SK-N-SH treated with all-trans-retinoic acid at 6 μM for 48 hours (cell line): ENCODE measurements at regions not wholly inside any gene's neighbourhood (a gene's known extent, or its start where the extent isn't known, plus 50 kb on each side); places are given as distances from the start of the nearest gene placed in this dataset.

Experiments
- ATAC-seq: fragments of 200-7000 bp; cut with Tn5 transposase; 3 replicates; pipeline ENCODE4 v1.9.1; 2020; ENCODE audit warnings: mild to moderate bottlenecking, moderate library complexity
- ARNTL ChIP-seq: fragments of 450-650 bp; formaldehyde crosslinking; IDR thresholded peaks from 2 replicates; pipeline ENCODE4 v1.5.0; 2020; ENCODE audit warnings: low read depth, mild to moderate bottlenecking, moderate library complexity, borderline replicate concordance
- BACH2 ChIP-seq: fragments of 250-450 bp; sonication (Bioruptor Pico); IDR thresholded peaks from 2 replicates; pipeline ENCODE4 v1.9.0; 2021; ENCODE audit warnings: mild to moderate bottlenecking, borderline replicate concordance
- CSDC2 ChIP-seq: fragments of 250-450 bp; sonication (Bioruptor Pico); IDR thresholded peaks from 2 replicates; pipeline ENCODE4 v1.5.0; 2020; ENCODE audit warnings: mild to moderate bottlenecking, moderate library complexity
- ESRRG ChIP-seq: fragments of 250-450 bp; sonication (Bioruptor Pico); IDR thresholded peaks from 2 replicates; pipeline ENCODE4 v1.6.1; 2021; ENCODE audit warnings: mild to moderate bottlenecking
- GLIS3 ChIP-seq: fragments of 250-450 bp; sonication (Bioruptor Pico); IDR thresholded peaks from 2 replicates; pipeline ENCODE4 v1.5.0; 2020; ENCODE audit warnings: mild to moderate bottlenecking, moderate library complexity
- ISL1 ChIP-seq: fragments of 250-450 bp; sonication (Bioruptor Pico); IDR thresholded peaks from 2 replicates; pipeline ENCODE4 v2.1.2; 2022; ENCODE audit warnings: mild to moderate bottlenecking, moderate library complexity
- OSR1 ChIP-seq: fragments of 250-450 bp; sonication (Bioruptor Pico); IDR thresholded peaks from 2 replicates; pipeline ENCODE4 v1.8.0; 2022; ENCODE audit warnings: moderate library complexity, mild to moderate bottlenecking, inconsistent platforms
- PPARA ChIP-seq: fragments of 250-450 bp; sonication (Bioruptor Pico); IDR thresholded peaks from 2 replicates; pipeline ENCODE4 v1.5.0; 2020; ENCODE audit warnings: mild to moderate bottlenecking, borderline replicate concordance
- RARB ChIP-seq: fragments of 250-450 bp; sonication (Bioruptor Pico); IDR thresholded peaks from 2 replicates; pipeline ENCODE4 v1.8.0; 2021; ENCODE audit warnings: mild to moderate bottlenecking, moderate library complexity
- SNAI2 ChIP-seq: fragments of 250-450 bp; sonication (Bioruptor Pico); IDR thresholded peaks from 2 replicates; pipeline ENCODE4 v1.5.0; 2020; ENCODE audit warnings: mild to moderate bottlenecking, moderate library complexity
- TCF4 ChIP-seq: fragments of 250-450 bp; sonication (Bioruptor Pico); IDR thresholded peaks from 2 replicates; pipeline ENCODE4 v1.8.0; 2021; ENCODE audit warnings: mild to moderate bottlenecking, moderate library complexity, borderline replicate concordance
- TOX ChIP-seq: fragments of 250-450 bp; sonication (Bioruptor Pico); IDR thresholded peaks from 2 replicates; pipeline ENCODE4 v1.8.0; 2021; ENCODE audit warnings: mild to moderate bottlenecking, moderate library complexity, borderline replicate concordance
- ZC3H10 ChIP-seq: fragments of 250-450 bp; sonication (Bioruptor Pico); IDR thresholded peaks from 2 replicates; pipeline ENCODE4 v1.5.1; 2021; ENCODE audit warnings: mild to moderate bottlenecking, moderate library complexity
- ZFP30 ChIP-seq: fragments of 450-650 bp; formaldehyde crosslinking; IDR thresholded peaks from 2 replicates; pipeline ENCODE4 v1.5.0; 2022; ENCODE audit warnings: mild to moderate bottlenecking, moderate library complexity
- ZNF565 ChIP-seq: fragments of 450-650 bp; formaldehyde crosslinking; conservative IDR thresholded peaks from 2 replicates; pipeline ENCODE4 v1.5.0; 2020; ENCODE audit warnings: low read depth, mild to moderate bottlenecking, moderate library complexity
- ZNF70 ChIP-seq: fragments of 450-650 bp; formaldehyde crosslinking; IDR thresholded peaks from 2 replicates; pipeline ENCODE4 v1.5.0; 2020; ENCODE audit warnings: mild to moderate bottlenecking, moderate library complexity
- ZNF8 ChIP-seq: fragments of 450-650 bp; formaldehyde crosslinking; IDR thresholded peaks from 2 replicates; pipeline ENCODE4 v1.5.0; 2020; ENCODE audit warnings: mild to moderate bottlenecking, moderate library complexity
- TF ChIP-seq, protein P1 (sequence below): fragments of 250-450 bp; sonication (Bioruptor Pico); IDR thresholded peaks from 2 replicates; pipeline ENCODE4 v1.5.0; 2020; ENCODE audit warnings: mild to moderate bottlenecking, moderate library complexity
- TF ChIP-seq, protein P2 (sequence below): fragments of 250-450 bp; sonication (Bioruptor Pico); IDR thresholded peaks from 2 replicates; pipeline ENCODE4 v1.5.1; 2020; ENCODE audit warnings: low read depth, mild to moderate bottlenecking, moderate library complexity
- TF ChIP-seq, protein P3 (sequence below): fragments of 250-450 bp; sonication (Bioruptor Pico); IDR thresholded peaks from 2 replicates; pipeline ENCODE4 v1.8.0; 2021; ENCODE audit warnings: low read depth, mild to moderate bottlenecking, moderate library complexity, borderline replicate concordance
- TF ChIP-seq, protein P4 (sequence below): fragments of 250-450 bp; sonication (Bioruptor Pico); IDR thresholded peaks from 2 replicates; pipeline ENCODE4 v1.8.0; 2020; ENCODE audit warnings: mild to moderate bottlenecking, moderate library complexity, borderline replicate concordance
- TF ChIP-seq, protein P5 (sequence below): fragments of 250-450 bp; sonication (Bioruptor Pico); IDR thresholded peaks from 2 replicates; pipeline ENCODE4 v1.5.1; 2021; ENCODE audit warnings: mild to moderate bottlenecking, moderate library complexity

DNA sequence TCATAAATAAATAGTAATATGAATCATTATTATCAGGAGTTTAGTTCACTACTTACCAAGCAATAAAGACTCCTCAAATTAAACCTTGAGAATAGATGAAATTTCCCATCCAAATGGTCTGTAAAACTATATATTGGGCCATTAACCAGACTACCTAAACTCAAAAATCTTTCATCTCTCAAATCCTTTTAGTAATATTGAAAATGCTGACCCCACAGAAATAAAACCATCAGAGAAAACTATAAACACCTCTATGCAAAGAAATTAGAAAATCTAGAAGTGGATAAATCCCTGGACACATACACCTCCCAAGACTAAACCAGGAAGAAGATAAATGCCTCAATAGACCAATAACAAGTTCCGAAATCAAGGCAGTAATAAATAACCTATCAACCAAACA lies 723.2 kb downstream of the TLE4 start:
- no peak for ATAC-seq
- TF ChIP-seq RARB (CRISPR knock-in tag) (no peak), ARNTL (CRISPR knock-in tag) (no peak), ZFP30 (no peak), GLIS3 (CRISPR knock-in tag) (no peak), ZC3H10 (CRISPR knock-in tag) (no peak), ZNF565 (CRISPR knock-in tag) (no peak), ISL1 (CRISPR knock-in tag) (no peak), ZNF70 (no peak), BACH2 (no peak), ESRRG (CRISPR knock-in tag) (no peak), TOX (CRISPR knock-in tag) (no peak), OSR1 (CRISPR knock-in tag) (no peak), SNAI2 (CRISPR knock-in tag) (no peak), CSDC2 (CRISPR knock-in tag) (no peak), ZNF8 (CRISPR knock-in tag) (no peak)
- TF ChIP-seq, protein P1, sequence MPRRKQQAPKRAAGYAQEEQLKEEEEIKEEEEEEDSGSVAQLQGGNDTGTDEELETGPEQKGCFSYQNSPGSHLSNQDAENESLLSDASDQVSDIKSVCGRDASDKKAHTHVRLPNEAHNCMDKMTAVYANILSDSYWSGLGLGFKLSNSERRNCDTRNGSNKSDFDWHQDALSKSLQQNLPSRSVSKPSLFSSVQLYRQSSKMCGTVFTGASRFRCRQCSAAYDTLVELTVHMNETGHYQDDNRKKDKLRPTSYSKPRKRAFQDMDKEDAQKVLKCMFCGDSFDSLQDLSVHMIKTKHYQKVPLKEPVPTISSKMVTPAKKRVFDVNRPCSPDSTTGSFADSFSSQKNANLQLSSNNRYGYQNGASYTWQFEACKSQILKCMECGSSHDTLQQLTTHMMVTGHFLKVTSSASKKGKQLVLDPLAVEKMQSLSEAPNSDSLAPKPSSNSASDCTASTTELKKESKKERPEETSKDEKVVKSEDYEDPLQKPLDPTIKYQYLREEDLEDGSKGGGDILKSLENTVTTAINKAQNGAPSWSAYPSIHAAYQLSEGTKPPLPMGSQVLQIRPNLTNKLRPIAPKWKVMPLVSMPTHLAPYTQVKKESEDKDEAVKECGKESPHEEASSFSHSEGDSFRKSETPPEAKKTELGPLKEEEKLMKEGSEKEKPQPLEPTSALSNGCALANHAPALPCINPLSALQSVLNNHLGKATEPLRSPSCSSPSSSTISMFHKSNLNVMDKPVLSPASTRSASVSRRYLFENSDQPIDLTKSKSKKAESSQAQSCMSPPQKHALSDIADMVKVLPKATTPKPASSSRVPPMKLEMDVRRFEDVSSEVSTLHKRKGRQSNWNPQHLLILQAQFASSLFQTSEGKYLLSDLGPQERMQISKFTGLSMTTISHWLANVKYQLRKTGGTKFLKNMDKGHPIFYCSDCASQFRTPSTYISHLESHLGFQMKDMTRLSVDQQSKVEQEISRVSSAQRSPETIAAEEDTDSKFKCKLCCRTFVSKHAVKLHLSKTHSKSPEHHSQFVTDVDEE: no peak
- TF ChIP-seq, protein P2, sequence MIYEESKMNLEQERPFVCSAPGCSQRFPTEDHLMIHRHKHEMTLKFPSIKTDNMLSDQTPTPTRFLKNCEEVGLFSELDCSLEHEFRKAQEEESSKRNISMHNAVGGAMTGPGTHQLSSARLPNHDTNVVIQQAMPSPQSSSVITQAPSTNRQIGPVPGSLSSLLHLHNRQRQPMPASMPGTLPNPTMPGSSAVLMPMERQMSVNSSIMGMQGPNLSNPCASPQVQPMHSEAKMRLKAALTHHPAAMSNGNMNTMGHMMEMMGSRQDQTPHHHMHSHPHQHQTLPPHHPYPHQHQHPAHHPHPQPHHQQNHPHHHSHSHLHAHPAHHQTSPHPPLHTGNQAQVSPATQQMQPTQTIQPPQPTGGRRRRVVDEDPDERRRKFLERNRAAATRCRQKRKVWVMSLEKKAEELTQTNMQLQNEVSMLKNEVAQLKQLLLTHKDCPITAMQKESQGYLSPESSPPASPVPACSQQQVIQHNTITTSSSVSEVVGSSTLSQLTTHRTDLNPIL (CRISPR knock-in tag): no peak
- TF ChIP-seq, protein P3, sequence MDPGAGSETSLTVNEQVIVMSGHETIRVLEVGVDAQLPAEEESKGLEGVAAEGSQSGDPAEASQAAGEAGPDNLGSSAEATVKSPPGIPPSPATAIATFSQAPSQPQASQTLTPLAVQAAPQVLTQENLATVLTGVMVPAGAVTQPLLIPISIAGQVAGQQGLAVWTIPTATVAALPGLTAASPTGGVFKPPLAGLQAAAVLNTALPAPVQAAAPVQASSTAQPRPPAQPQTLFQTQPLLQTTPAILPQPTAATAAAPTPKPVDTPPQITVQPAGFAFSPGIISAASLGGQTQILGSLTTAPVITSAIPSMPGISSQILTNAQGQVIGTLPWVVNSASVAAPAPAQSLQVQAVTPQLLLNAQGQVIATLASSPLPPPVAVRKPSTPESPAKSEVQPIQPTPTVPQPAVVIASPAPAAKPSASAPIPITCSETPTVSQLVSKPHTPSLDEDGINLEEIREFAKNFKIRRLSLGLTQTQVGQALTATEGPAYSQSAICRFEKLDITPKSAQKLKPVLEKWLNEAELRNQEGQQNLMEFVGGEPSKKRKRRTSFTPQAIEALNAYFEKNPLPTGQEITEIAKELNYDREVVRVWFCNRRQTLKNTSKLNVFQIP (CRISPR knock-in tag): no peak
- TF ChIP-seq, protein P4, sequence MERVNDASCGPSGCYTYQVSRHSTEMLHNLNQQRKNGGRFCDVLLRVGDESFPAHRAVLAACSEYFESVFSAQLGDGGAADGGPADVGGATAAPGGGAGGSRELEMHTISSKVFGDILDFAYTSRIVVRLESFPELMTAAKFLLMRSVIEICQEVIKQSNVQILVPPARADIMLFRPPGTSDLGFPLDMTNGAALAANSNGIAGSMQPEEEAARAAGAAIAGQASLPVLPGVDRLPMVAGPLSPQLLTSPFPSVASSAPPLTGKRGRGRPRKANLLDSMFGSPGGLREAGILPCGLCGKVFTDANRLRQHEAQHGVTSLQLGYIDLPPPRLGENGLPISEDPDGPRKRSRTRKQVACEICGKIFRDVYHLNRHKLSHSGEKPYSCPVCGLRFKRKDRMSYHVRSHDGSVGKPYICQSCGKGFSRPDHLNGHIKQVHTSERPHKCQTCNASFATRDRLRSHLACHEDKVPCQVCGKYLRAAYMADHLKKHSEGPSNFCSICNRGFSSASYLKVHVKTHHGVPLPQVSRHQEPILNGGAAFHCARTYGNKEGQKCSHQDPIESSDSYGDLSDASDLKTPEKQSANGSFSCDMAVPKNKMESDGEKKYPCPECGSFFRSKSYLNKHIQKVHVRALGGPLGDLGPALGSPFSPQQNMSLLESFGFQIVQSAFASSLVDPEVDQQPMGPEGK (CRISPR knock-in tag): no peak
- TF ChIP-seq, protein P5, sequence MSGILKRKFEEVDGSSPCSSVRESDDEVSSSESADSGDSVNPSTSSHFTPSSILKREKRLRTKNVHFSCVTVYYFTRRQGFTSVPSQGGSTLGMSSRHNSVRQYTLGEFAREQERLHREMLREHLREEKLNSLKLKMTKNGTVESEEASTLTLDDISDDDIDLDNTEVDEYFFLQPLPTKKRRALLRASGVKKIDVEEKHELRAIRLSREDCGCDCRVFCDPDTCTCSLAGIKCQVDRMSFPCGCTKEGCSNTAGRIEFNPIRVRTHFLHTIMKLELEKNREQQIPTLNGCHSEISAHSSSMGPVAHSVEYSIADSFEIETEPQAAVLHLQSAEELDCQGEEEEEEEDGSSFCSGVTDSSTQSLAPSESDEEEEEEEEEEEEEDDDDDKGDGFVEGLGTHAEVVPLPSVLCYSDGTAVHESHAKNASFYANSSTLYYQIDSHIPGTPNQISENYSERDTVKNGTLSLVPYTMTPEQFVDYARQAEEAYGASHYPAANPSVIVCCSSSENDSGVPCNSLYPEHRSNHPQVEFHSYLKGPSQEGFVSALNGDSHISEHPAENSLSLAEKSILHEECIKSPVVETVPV (CRISPR knock-in tag): no peak

DNA sequence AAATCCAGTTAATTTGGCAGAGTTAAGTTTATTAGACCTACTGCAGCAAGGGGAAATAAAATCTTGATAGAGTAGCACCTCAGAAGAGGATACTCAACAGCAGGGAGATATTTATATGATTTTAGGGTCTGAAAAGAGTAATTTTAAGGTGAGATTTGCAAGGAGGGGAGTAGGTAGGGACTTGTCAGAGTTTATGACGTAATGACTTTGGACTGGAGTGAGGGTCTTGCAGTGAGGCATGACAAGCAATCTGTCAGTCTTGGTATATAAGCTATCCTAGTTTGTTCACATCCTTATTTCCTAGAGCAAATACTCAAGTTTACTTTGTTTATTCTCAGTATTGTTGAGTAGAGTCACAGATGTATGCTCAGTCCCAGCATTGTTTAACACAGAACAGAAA lies 722.6 kb downstream of the TLE4 start:
- no peak for ATAC-seq

More for the DNA sequence above, 722.6 kb downstream of the TLE4 start:
- TF ChIP-seq SNAI2 (CRISPR knock-in tag) (no peak), RARB (CRISPR knock-in tag) (no peak), ZNF565 (CRISPR knock-in tag) (no peak), OSR1 (CRISPR knock-in tag) (no peak), BACH2 (no peak), ZFP30 (no peak), PPARA (CRISPR knock-in tag) (no peak), GLIS3 (CRISPR knock-in tag) (no peak), TCF4 (CRISPR knock-in tag) (no peak)
- TF ChIP-seq, protein P5 (CRISPR knock-in tag): no peak
- TF ChIP-seq, protein P2 (CRISPR knock-in tag): no peak
- TF ChIP-seq, protein P4 (CRISPR knock-in tag): no peak
